Tibial nerve (tissue), 4 donors: ENCODE measurements at regions not wholly inside any gene's neighbourhood (a gene's known extent, or its start where the extent isn't known, plus 50 kb on each side); places are given as distances from the start of the nearest gene placed in this dataset.

ENCODE experiments used
- DNase-seq, 2 donors: peaks; one replicate each; pipeline ENCODE4 v3.0.0-alpha.2; 2019; ENCODE audit warnings: low spot score in 2 of 2
- H3K27ac ChIP-seq, 4 donors: fragments of 200-600 bp; sonication (generic) in 3 of 4; one replicate each; pipeline ENCODE4 v1.5.1; 2017 to 2019; ENCODE audit warnings: mild to moderate bottlenecking in 1 of 4
- H3K27me3 ChIP-seq, 2 donors: fragments of 200-600 bp; sonication (generic) in 1 of 2; one replicate each; pipeline versions ENCODE4 v1.5.1 to v1.6.0; 2017 to 2019
- H3K36me3 ChIP-seq, 3 donors: fragments of 200-600 bp; sonication (generic); one replicate each; pipeline ENCODE4 v1.5.1; 2018 to 2019
- H3K4me1 ChIP-seq, 4 donors: fragments of 200-600 bp; sonication (generic) in 3 of 4; one replicate each; pipeline ENCODE4 v1.5.1; 2017 to 2019
- H3K4me3 ChIP-seq, 4 donors: fragments of 200-600 bp; sonication (generic) in 3 of 4; one replicate each; pipeline ENCODE4 v1.5.1; 2017 to 2019; ENCODE audit warnings: mild to moderate bottlenecking in 1 of 4, moderate library complexity in 1 of 4
- H3K9me3 ChIP-seq, 4 donors: fragments of 200-600 bp; sonication (generic) in 3 of 4; one replicate each; pipeline ENCODE4 v1.5.1; 2017 to 2019
- EP300 ChIP-seq, 2 donors: sonication (generic); formaldehyde crosslinking; IDR thresholded peaks; one replicate each; pipeline ENCODE4 v1.6.1; 2017; ENCODE audit warnings: antibody characterized with exemption in 2 of 2, mild to moderate bottlenecking in 1 of 2
- POLR2A ChIP-seq, 2 donors: fragments of 450-650 bp; IDR thresholded peaks; one replicate each; pipeline ENCODE4 v1.6.1; 2017; ENCODE audit warnings: antibody characterized with exemption in 2 of 2, mild to moderate bottlenecking in 2 of 2, moderate library complexity in 2 of 2
- WGBS, 2 donors: methylation state at CpG; one replicate each; pipeline ENCODE4 v1.1.5; 2018; 5-methylcytosine and 5-hydroxymethylcytosine counted together
- TF ChIP-seq, protein P1 (sequence below), 5 experiments: fragments of 200-600 bp in 3 of 5; fragments of 450-650 bp in 2 of 5; sonication (generic) in 3 of 5; IDR thresholded peaks; one replicate each; pipeline ENCODE4 v1.5.1; 2016 to 2019; ENCODE audit warnings: antibody characterized with exemption in 5 of 5, mild to moderate bottlenecking in 3 of 5, moderate library complexity in 2 of 5

DNA sequence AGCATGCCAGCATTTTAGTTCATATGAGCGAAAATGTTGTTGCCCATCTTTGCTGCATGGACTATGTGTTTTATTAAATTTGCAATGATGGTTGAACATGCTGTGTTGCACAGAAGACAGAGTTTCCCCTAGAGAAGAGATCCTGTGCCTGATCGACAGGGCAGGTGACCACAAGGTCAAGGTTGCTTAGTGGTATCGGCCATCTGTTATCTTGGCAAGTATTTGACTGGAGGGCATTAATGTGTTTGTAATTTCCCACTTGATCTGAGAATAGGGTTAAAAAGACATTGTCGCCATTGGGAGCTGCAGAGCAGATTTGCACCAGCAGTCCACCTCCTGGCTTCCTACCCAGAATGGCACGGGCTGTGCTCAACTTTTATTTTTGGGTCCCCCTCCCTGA is 1523.6 kb upstream of the WWC1 start:
- H3K4me3 ChIP-seq, result no peak overlapping the region
- no peaks in the 10 kb centered on the region for H3K4me1 ChIP-seq
- H3K27me3 ChIP-seq, result no peaks in the 10 kb centered on the region
- H3K9me3 ChIP-seq, result peaks cover 0 to 18% (median 2%) of the 10 kb centered on the region in 4 donors
- no peak for DNase-seq
- no peaks in the 10 kb centered on the region for H3K36me3 ChIP-seq
- 74 to 76% methylated on average over 5 of the region's 5 CpGs for WGBS, 2 donors
- H3K27ac ChIP-seq, result no peak overlapping the region
- TF ChIP-seq POLR2A (IDR thresholded peaks at IDR 0.05), result no peak
- TF ChIP-seq, protein P1, sequence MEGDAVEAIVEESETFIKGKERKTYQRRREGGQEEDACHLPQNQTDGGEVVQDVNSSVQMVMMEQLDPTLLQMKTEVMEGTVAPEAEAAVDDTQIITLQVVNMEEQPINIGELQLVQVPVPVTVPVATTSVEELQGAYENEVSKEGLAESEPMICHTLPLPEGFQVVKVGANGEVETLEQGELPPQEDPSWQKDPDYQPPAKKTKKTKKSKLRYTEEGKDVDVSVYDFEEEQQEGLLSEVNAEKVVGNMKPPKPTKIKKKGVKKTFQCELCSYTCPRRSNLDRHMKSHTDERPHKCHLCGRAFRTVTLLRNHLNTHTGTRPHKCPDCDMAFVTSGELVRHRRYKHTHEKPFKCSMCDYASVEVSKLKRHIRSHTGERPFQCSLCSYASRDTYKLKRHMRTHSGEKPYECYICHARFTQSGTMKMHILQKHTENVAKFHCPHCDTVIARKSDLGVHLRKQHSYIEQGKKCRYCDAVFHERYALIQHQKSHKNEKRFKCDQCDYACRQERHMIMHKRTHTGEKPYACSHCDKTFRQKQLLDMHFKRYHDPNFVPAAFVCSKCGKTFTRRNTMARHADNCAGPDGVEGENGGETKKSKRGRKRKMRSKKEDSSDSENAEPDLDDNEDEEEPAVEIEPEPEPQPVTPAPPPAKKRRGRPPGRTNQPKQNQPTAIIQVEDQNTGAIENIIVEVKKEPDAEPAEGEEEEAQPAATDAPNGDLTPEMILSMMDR (IDR thresholded peaks at IDR 0.05), result no peak

- DNase-seq, result no peak
- Histone ChIP-seq H3K27ac (no peak overlapping the region), H3K4me3 (no peak overlapping the region), H3K36me3 (no peaks in the 10 kb centered on the region), H3K27me3 (no peaks in the 10 kb centered on the region), H3K9me3 (peaks cover 0 to 18% (median 2%) of the 10 kb centered on the region in 4 donors), H3K4me1 (peaks cover 0 to 3% (median 0%) of the 10 kb centered on the region in 4 donors)
- 49 to 52% methylated on average over 2 of the region's 2 CpGs for WGBS, 2 donors
- TF ChIP-seq POLR2A (IDR thresholded peaks at IDR 0.05) (no peak), EP300 (IDR thresholded peaks at IDR 0.05) (no peak)
- TF ChIP-seq, protein P1 (IDR thresholded peaks at IDR 0.05), result no peak
These were observed 1522.9 kb upstream of the WWC1 start for GRCh38 chr5:166768536-166768935.

- TF ChIP-seq EP300 (IDR thresholded peaks at IDR 0.05) (no peak), POLR2A (IDR thresholded peaks at IDR 0.05) (no peak)
- TF ChIP-seq, protein P1 (IDR thresholded peaks at IDR 0.05), result no peak
- Histone ChIP-seq H3K27me3 (no peaks in the 10 kb centered on the region), H3K27ac (peak overlapping the region in 2 of 4 donors; percentile 36 to 39), H3K4me3 (no peak overlapping the region), H3K4me1 (peaks cover 0 to 3% (median 0%) of the 10 kb centered on the region in 4 donors), H3K9me3 (peaks cover 0 to 18% (median 2%) of the 10 kb centered on the region in 4 donors), H3K36me3 (no peaks in the 10 kb centered on the region)
- WGBS, 2 donors, result 3 to 39% methylated on average over 1 of the region's 1 CpG
- no peak for DNase-seq
These were observed 1518.7 kb upstream of the WWC1 start for GRCh38 chr5:166772770-166773169.

GRCh38 chr5:166781737-166782136 is 1509.7 kb upstream of the WWC1 start:
- Histone ChIP-seq H3K4me1 (no peaks in the 10 kb centered on the region), H3K36me3 (no peaks in the 10 kb centered on the region), H3K27ac (no peak overlapping the region), H3K9me3 (peaks cover 0 to 3% (median 0%) of the 10 kb centered on the region in 4 donors), H3K27me3 (no peaks in the 10 kb centered on the region), H3K4me3 (no peak overlapping the region)
- TF ChIP-seq EP300 (IDR thresholded peaks at IDR 0.05), result no peak
- TF ChIP-seq, protein P1 (IDR thresholded peaks at IDR 0.05), result no peak
- no peak for TF ChIP-seq POLR2A (IDR thresholded peaks at IDR 0.05)
- WGBS, 2 donors, result 17 to 20% methylated on average over 4 of the region's 4 CpGs
- no peak for DNase-seq

DNA sequence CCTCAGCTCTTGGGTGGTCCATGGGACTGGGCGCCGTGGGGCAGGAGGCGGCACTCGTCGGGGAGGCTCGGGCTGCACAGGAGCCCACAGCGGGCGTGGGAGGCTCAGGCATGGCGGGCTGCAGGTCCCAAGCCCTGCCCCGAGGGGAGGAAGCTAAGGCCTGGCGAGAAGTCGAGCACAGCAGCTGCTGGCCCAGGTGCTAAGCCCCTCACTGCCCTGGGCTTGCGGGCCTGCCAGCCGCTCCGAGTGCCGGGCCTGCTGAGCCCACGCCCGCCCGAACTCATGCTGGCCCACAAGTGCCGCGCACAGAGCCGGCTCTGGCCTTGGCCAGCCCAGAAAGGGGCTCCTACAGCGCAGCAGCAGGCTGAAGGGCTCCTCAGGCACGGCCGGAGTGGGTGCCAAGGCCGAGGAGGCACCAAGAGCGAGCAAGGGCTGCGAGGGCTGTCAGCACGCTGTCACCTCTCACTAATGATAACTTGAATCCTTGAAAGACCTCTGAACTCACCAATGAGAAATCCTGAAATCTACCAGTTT is 1506.8 kb upstream of the WWC1 start:
- TF ChIP-seq POLR2A (IDR thresholded peaks at IDR 0.05), result no peak
- TF ChIP-seq, protein P1 (IDR thresholded peaks at IDR 0.05), result no peak
- TF ChIP-seq EP300 (IDR thresholded peaks at IDR 0.05), result no peak
- no peak overlapping the region for H3K4me3 ChIP-seq
- WGBS, 2 donors, result 95 to 99% methylated on average over 12 to 15 of the region's 29 CpGs
- peaks cover 0 to 3% (median 0%) of the 10 kb centered on the region in 4 donors for H3K9me3 ChIP-seq
- DNase-seq, result no peak
- H3K27me3 ChIP-seq, result no peaks in the 10 kb centered on the region
- no peak overlapping the region for H3K27ac ChIP-seq
- no peaks in the 10 kb centered on the region for H3K36me3 ChIP-seq
- no peaks in the 10 kb centered on the region for H3K4me1 ChIP-seq
